ENCODE measurements at regions not wholly inside any gene's neighbourhood (a gene's known extent, or its start where the extent isn't known, plus 50 kb on each side); places are given as distances from the start of the nearest gene placed in this dataset.

GRCh38 chr3:145754605-145755289 lies 406.2 kb downstream of the PLOD2 start:
- Histone ChIP-seq H3K9me3 (no peaks in the 10 kb centered on the region), H3K36me3 (ENCODE audit: low read depth, missing control alignments) (no peaks in the 10 kb centered on the region), H3K4me1 (no peaks in the 10 kb centered on the region), H3K27me3 (no peaks in the 10 kb centered on the region), H3K27ac (no peak overlapping the region), H3K4me3 (no peak overlapping the region)
- no peak for DNase-seq
- no peak for TF ChIP-seq POLR2A (IDR thresholded peaks at IDR 0.05)
- TF ChIP-seq, protein P1, sequence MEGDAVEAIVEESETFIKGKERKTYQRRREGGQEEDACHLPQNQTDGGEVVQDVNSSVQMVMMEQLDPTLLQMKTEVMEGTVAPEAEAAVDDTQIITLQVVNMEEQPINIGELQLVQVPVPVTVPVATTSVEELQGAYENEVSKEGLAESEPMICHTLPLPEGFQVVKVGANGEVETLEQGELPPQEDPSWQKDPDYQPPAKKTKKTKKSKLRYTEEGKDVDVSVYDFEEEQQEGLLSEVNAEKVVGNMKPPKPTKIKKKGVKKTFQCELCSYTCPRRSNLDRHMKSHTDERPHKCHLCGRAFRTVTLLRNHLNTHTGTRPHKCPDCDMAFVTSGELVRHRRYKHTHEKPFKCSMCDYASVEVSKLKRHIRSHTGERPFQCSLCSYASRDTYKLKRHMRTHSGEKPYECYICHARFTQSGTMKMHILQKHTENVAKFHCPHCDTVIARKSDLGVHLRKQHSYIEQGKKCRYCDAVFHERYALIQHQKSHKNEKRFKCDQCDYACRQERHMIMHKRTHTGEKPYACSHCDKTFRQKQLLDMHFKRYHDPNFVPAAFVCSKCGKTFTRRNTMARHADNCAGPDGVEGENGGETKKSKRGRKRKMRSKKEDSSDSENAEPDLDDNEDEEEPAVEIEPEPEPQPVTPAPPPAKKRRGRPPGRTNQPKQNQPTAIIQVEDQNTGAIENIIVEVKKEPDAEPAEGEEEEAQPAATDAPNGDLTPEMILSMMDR (IDR thresholded peaks at IDR 0.05) = no peak
- intact Hi-C loops (cut with DNase I; ENCODE audit: low total_unique reads) = no loop called here
- 66 to 76% methylated on average over 3 of the region's 3 CpGs for WGBS, 2 donors

GRCh38 chr3:145760036-145760435 lies 400.9 kb downstream of the PLOD2 start:
- no peaks in the 10 kb centered on the region for H3K27me3 ChIP-seq

GRCh38 chr3:145767909-145768308 lies 393.1 kb downstream of the PLOD2 start:
- Histone ChIP-seq H3K27ac (no peak overlapping the region), H3K4me3 (no peak overlapping the region), H3K4me1 (no peaks in the 10 kb centered on the region), H3K36me3 (ENCODE audit: low read depth, missing control alignments) (no peaks in the 10 kb centered on the region), H3K9me3 (no peaks in the 10 kb centered on the region), H3K27me3 (no peaks in the 10 kb centered on the region)
- WGBS, 2 donors = 0 to 42% methylated on average over 1 of the region's 1 CpG
- TF ChIP-seq, protein P1 (IDR thresholded peaks at IDR 0.05) = peak in 1 of 3 experiments; percentile 34
- TF ChIP-seq POLR2A (IDR thresholded peaks at IDR 0.05) = no peak
- DNase-seq = no peak
- intact Hi-C loops (cut with DNase I; ENCODE audit: low total_unique reads) = no loop called here

More at GRCh38 chr3:145760036-145760435, 400.9 kb downstream of the PLOD2 start:
- Histone ChIP-seq H3K36me3 (ENCODE audit: low read depth, missing control alignments) (no peaks in the 10 kb centered on the region), H3K4me3 (no peak overlapping the region), H3K27ac (no peak overlapping the region), H3K4me1 (no peaks in the 10 kb centered on the region), H3K9me3 (no peaks in the 10 kb centered on the region)
- intact Hi-C loops (cut with DNase I; ENCODE audit: low total_unique reads) = no loop called here
- TF ChIP-seq, protein P1 (IDR thresholded peaks at IDR 0.05) = no peak
- no peak for TF ChIP-seq POLR2A (IDR thresholded peaks at IDR 0.05)
- 85% methylated on average over 1 of the region's 1 CpG for WGBS, 2 donors
- DNase-seq = no peak

DNA sequence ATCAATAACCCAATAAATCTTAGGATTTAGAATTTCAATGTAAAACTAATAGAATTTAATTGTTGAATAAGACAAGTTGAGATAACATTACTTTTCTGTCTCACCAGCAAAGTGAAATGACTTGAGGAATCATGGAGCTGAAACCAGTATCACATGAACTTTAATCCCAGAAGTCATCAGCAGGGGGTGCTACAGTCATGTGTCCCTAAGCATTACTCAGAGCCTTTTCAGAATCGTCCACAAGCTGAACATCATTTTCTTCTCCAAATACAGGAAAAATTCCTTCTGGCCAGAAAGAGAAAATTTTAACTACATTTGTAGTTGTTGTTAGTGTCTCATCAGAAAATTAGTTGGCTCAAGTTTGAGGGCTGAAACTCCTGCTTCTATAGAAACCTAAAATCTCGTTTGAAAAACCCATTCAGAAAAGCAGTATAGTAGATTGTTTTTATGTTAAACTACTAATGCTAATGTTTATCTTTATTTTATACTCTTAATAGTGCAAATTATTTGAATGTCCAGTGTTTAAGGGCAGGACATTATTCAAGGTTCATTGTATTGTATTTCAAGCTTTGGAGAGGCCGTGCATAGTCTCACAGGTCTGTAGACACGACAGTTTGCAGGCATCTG lies 384.1 kb downstream of the PLOD2 start:
- H3K36me3 ChIP-seq (ENCODE audit: low read depth, missing control alignments) = no peaks in the 10 kb centered on the region
- no peaks in the 10 kb centered on the region for H3K27me3 ChIP-seq
- H3K9me3 ChIP-seq = no peaks in the 10 kb centered on the region
- 63 to 66% methylated on average over 4 of the region's 4 CpGs for WGBS, 2 donors
- DNase-seq = peak; percentile 78
- intact Hi-C loops (cut with DNase I; ENCODE audit: low total_unique reads) = no loop called here
- no peak overlapping the region for H3K27ac ChIP-seq
- TF ChIP-seq POLR2A (IDR thresholded peaks at IDR 0.05) = no peak
- TF ChIP-seq, protein P1 (IDR thresholded peaks at IDR 0.05) = peak; percentile 52 to 59 (median 54)
- no peaks in the 10 kb centered on the region for H3K4me1 ChIP-seq
- no peak overlapping the region for H3K4me3 ChIP-seq
